Peyer's patch (tissue), 4 donors: ENCODE measurements at regions not wholly inside any gene's neighbourhood (a gene's known extent, or its start where the extent isn't known, plus 50 kb on each side); places are given as distances from the start of the nearest gene placed in this dataset.

Experiments used
- CTCF ChIP-seq, 6 experiments: fragments of 450-650 bp in 4 of 6; fragments of 200-600 bp in 2 of 6; sonication (generic) in 1 of 6; IDR thresholded peaks; one replicate each; pipeline ENCODE4 v1.5.1; 2017 to 2019; ENCODE audit warnings: antibody characterized with exemption in 6 of 6, mild to moderate bottlenecking in 3 of 6, moderate library complexity in 1 of 6
- POLR2A ChIP-seq, 2 donors: fragments of 450-650 bp; IDR thresholded peaks; one replicate each; pipeline ENCODE4 v1.5.1; 2017; ENCODE audit warnings: antibody characterized with exemption in 2 of 2, mild to moderate bottlenecking in 2 of 2, moderate library complexity in 2 of 2

- TF ChIP-seq CTCF (IDR thresholded peaks at IDR 0.05): no peak
- no peak for TF ChIP-seq POLR2A (IDR thresholded peaks at IDR 0.05)
Observed at GRCh38 chr18:47613929-47614328, 316.5 kb downstream of the SMAD2 start.
